SK-N-SH (cell line): ENCODE measurements at regions not wholly inside any gene's neighbourhood (a gene's known extent, or its start where the extent isn't known, plus 50 kb on each side); places are given as distances from the start of the nearest gene placed in this dataset.

Experiments
- CTCF ChIA-PET: fragments of 300-600, 350-600 bp; formaldehyde crosslinking; extraction: SDS; loops from one replicate; lab custom pipeline; 2021; lab: Yijun Ruan, JAX
- POLR2A ChIA-PET: fragments of 350-600 bp; sonication (Branson Sonifier 250); formaldehyde crosslinking; extraction: SDS; loops from one replicate; lab custom pipeline; 2020; ENCODE audit warnings: antibody characterized with exemption, inconsistent platforms; lab: Yijun Ruan, JAX
- DNase-seq: peaks from one replicate; pipeline ENCODE4 v3.0.0; 2012
- H2AFZ ChIP-seq: fragments of 200-600 bp; sonication (generic); 2 replicates; pipeline ENCODE4 v1.8.1; 2016; ENCODE audit warnings: antibody characterized with exemption, mild to moderate bottlenecking, low read depth
- H3F3A ChIP-seq: fragments of 200-600 bp; sonication (generic); replicated peaks from 2 replicates; pipeline ENCODE3; 2016; ENCODE audit warnings: antibody characterized with exemption, mild to moderate bottlenecking; ENCODE audit not compliant: insufficient read depth
- H3K27ac ChIP-seq, 2 experiments: fragments of 200-500 bp in 1 of 2; fragments of 200-600 bp in 1 of 2; sonication (Bioruptor generic) in 1 of 2; sonication (generic), shearing (Covaris generic) in 1 of 2; 2 replicates each; pipeline versions ENCODE4 v1.5.1 to v1.6.1; 2014 to 2016; ENCODE audit warnings: low read depth in 2 of 2, inconsistent platforms in 1 of 2, low read length in 1 of 2, mild to moderate bottlenecking in 1 of 2, mixed read lengths in 1 of 2
- H3K27me3 ChIP-seq: fragments of 200-600 bp; sonication (generic), shearing (Covaris generic); 2 replicates; pipeline ENCODE4 v1.6.1; 2016; ENCODE audit warnings: mixed run types; ENCODE audit not compliant: insufficient read depth
- H3K36me3 ChIP-seq, 2 experiments: fragments of 200-500 bp in 1 of 2; fragments of 200-600 bp in 1 of 2; sonication (Bioruptor generic) in 1 of 2; sonication (generic) in 1 of 2; replicated peaks in 1 of 2; 2 replicates each; pipeline versions ENCODE3 to v1.5.1; 2014 to 2016; ENCODE audit warnings: low read length in 1 of 2, mild to moderate bottlenecking in 1 of 2; ENCODE audit not compliant: insufficient read depth in 2 of 2, control insufficient read depth in 1 of 2
- H3K4me1 ChIP-seq, 2 experiments: fragments of 200-500 bp in 1 of 2; fragments of 200-600 bp in 1 of 2; sonication (Bioruptor generic) in 1 of 2; sonication (generic), shearing (Covaris generic) in 1 of 2; 2 replicates each; pipeline versions ENCODE4 v1.5.1 to v1.6.1; 2014 to 2016; ENCODE audit warnings: low read depth in 1 of 2, low read length in 1 of 2, mixed run types in 1 of 2; ENCODE audit not compliant: insufficient read depth in 2 of 2, control insufficient read depth in 1 of 2
- H3K4me2 ChIP-seq: fragments of 200-600 bp; sonication (generic), shearing (Covaris generic); 2 replicates; pipeline ENCODE4 v1.6.1; 2017; ENCODE audit warnings: mixed run types
- H3K4me3 ChIP-seq, 2 experiments: fragments of 200-500 bp in 1 of 2; fragments of 200-600 bp in 1 of 2; sonication (Bioruptor generic) in 1 of 2; sonication (generic), shearing (Covaris generic) in 1 of 2; 2 replicates each; pipeline versions ENCODE4 v1.5.1 to v1.8.1; 2014 to 2016; ENCODE audit warnings: low read depth in 2 of 2, inconsistent platforms in 1 of 2, low read length in 1 of 2, mild to moderate bottlenecking in 1 of 2, mixed read lengths in 1 of 2, moderate library complexity in 1 of 2
- H3K79me2 ChIP-seq: fragments of 200-600 bp; sonication (generic); 2 replicates; pipeline ENCODE4 v1.8.1; 2017; ENCODE audit warnings: mild to moderate bottlenecking; ENCODE audit not compliant: insufficient read depth
- H3K9ac ChIP-seq: fragments of 200-600 bp; sonication (generic); 2 replicates; pipeline ENCODE4 v1.6.1; 2017; ENCODE audit warnings: mixed run types
- H3K9me2 ChIP-seq: fragments of 200-600 bp; sonication (generic); 2 replicates; pipeline ENCODE4 v1.6.1; 2017; ENCODE audit warnings: mixed run types
- H3K9me3 ChIP-seq: fragments of 200-600 bp; sonication (generic); 2 replicates; pipeline ENCODE4 v1.6.1; 2017; ENCODE audit warnings: mixed run types, mild to moderate bottlenecking, moderate library complexity
- H4K20me1 ChIP-seq: fragments of 200-600 bp; sonication (generic); 2 replicates; pipeline ENCODE4 v1.6.1; 2017; ENCODE audit warnings: mild to moderate bottlenecking, mixed run types; ENCODE audit not compliant: insufficient read depth
- CHD2 ChIP-seq: fragments of 150-350 bp; IDR thresholded peaks from 2 replicates; pipeline ENCODE4 v1.6.1; 2018; ENCODE audit warnings: low read length; ENCODE audit not compliant: partially characterized antibody
- CTCF ChIP-seq: fragments of 200-600 bp; sonication (generic); IDR thresholded peaks from 2 replicates; pipeline ENCODE4 v1.6.1; 2017; ENCODE audit warnings: antibody characterized with exemption, mild to moderate bottlenecking, moderate library complexity
- ELF1 ChIP-seq: IDR thresholded peaks from 2 replicates; pipeline ENCODE4 v1.4.0; 2012
- GATA2 ChIP-seq: sonication (generic); formaldehyde crosslinking; IDR thresholded peaks from 2 replicates; pipeline ENCODE4 v1.5.0; 2020; ENCODE audit warnings: mild to moderate bottlenecking, missing genetic modification reagents
- MAX ChIP-seq: IDR thresholded peaks from 2 replicates; pipeline ENCODE4 v1.4.0; 2012; ENCODE audit warnings: low read depth
- MEF2A ChIP-seq: IDR thresholded peaks from 2 replicates; pipeline ENCODE4 v1.4.0; 2012; ENCODE audit warnings: low read depth, borderline replicate concordance
- NFIC ChIP-seq: IDR thresholded peaks from 2 replicates; pipeline ENCODE4 v1.4.0; 2012; ENCODE audit warnings: borderline replicate concordance
- PBX3 ChIP-seq: IDR thresholded peaks from 2 replicates; pipeline ENCODE4; 2012
- POLR2AphosphoS5 ChIP-seq: IDR thresholded peaks from 2 replicates; pipeline ENCODE4 v1.6.1; 2012; ENCODE audit warnings: low read depth, low read length
- RCOR1 ChIP-seq: fragments of 150-350 bp; IDR thresholded peaks from 2 replicates; pipeline ENCODE4 v1.6.1; 2017; ENCODE audit warnings: antibody characterized with exemption, low read length
- REST ChIP-seq: IDR thresholded peaks from 2 replicates; pipeline ENCODE4 v1.6.1; 2012; ENCODE audit warnings: mild to moderate bottlenecking, low read depth, low read length, moderate library complexity
- RXRA ChIP-seq: IDR thresholded peaks from 2 replicates; pipeline ENCODE4 v1.4.0; 2012; ENCODE audit warnings: low read depth, mild to moderate bottlenecking, borderline replicate concordance
- SIN3A ChIP-seq: IDR thresholded peaks from 2 replicates; pipeline ENCODE4 v1.6.1; 2012; ENCODE audit warnings: low read depth, mild to moderate bottlenecking, low read length, moderate library complexity, borderline replicate concordance
- TAF1 ChIP-seq: IDR thresholded peaks from 2 replicates; pipeline ENCODE4 v1.6.1; 2012; ENCODE audit warnings: low read depth, mild to moderate bottlenecking, low read length, moderate library complexity, borderline replicate concordance
- USF1 ChIP-seq: IDR thresholded peaks from 2 replicates; pipeline ENCODE4 v1.4.0; 2012; ENCODE audit warnings: low read depth, borderline replicate concordance
- YY1 ChIP-seq: IDR thresholded peaks from 2 replicates; pipeline ENCODE4 v1.4.0; 2012; ENCODE audit warnings: low read depth, mild to moderate bottlenecking
- WGBS: methylation state at CpG from one replicate; pipeline ENCODE4 v1.1.6; 2017; ENCODE audit warnings: low lambda C conversion rate; 5-methylcytosine and 5-hydroxymethylcytosine counted together

- no peak overlapping the region for H3K4me2 ChIP-seq
- H3K36me3 ChIP-seq: no peaks in the 10 kb centered on the region
- H3K4me1 ChIP-seq: no peaks in the 10 kb centered on the region
- H2AFZ ChIP-seq: no peak overlapping the region
- H3K79me2 ChIP-seq: no peaks in the 10 kb centered on the region
- 0% methylated on average over 1 of the region's 7 CpGs for WGBS
- H3K9me3 ChIP-seq: no peaks in the 10 kb centered on the region
- H3F3A ChIP-seq: no peaks in the 10 kb centered on the region
- ChIA-PET POLR2A (no interaction called here), CTCF (no interaction called here)
- H3K27ac ChIP-seq: no peak overlapping the region
- DNase-seq: no peak
- H4K20me1 ChIP-seq: no peaks in the 10 kb centered on the region
- no peaks in the 10 kb centered on the region for H3K9me2 ChIP-seq
- no peaks in the 10 kb centered on the region for H3K27me3 ChIP-seq
- no peak for TF ChIP-seq USF1
- no peak for TF ChIP-seq CHD2
- no peak for TF ChIP-seq REST
- TF ChIP-seq POLR2AphosphoS5: no peak
- TF ChIP-seq SIN3A: no peak
- TF ChIP-seq TAF1: no peak
- TF ChIP-seq NFIC: no peak
- no peak for TF ChIP-seq YY1
- no peak for TF ChIP-seq PBX3
- TF ChIP-seq GATA2: no peak
- no peak overlapping the region for H3K9ac ChIP-seq
- no peak overlapping the region for H3K4me3 ChIP-seq
Observed at GRCh38 chr21:20646431-20647165, 351.6 kb upstream of the NCAM2 start.

GRCh38 chr21:20647607-20648006 is 350.6 kb upstream of the NCAM2 start:
- Histone ChIP-seq H3K4me3 (no peak overlapping the region), H3K9me2 (no peaks in the 10 kb centered on the region), H4K20me1 (no peaks in the 10 kb centered on the region), H2AFZ (no peak overlapping the region), H3K4me2 (no peak overlapping the region), H3F3A (no peaks in the 10 kb centered on the region), H3K27me3 (no peaks in the 10 kb centered on the region), H3K9me3 (no peaks in the 10 kb centered on the region), H3K4me1 (no peaks in the 10 kb centered on the region), H3K79me2 (no peaks in the 10 kb centered on the region), H3K36me3 (no peaks in the 10 kb centered on the region), H3K9ac (no peak overlapping the region), H3K27ac (no peak overlapping the region)
- 0% methylated on average over 1 of the region's 1 CpG for WGBS
- TF ChIP-seq RCOR1 (no peak), MEF2A (no peak), RXRA (no peak), MAX (no peak), ELF1 (no peak), CTCF (no peak), GATA2 (no peak), POLR2AphosphoS5 (no peak)
- POLR2A ChIA-PET: no interaction called here
- CTCF ChIA-PET: no interaction called here
- DNase-seq: no peak
